ENCODE measurements at regions not wholly inside any gene's neighbourhood (a gene's known extent, or its start where the extent isn't known, plus 50 kb on each side); places are given as distances from the start of the nearest gene placed in this dataset.

GRCh38 chr2:44859337-44859736 lies 82.2 kb upstream of the SIX3 start:
- H4K20me1 ChIP-seq (ENCODE audit: insufficient read depth, low read length): no peaks in the 10 kb centered on the region
- H3K27me3 ChIP-seq (ENCODE audit: control insufficient read depth in 1 of 2, insufficient read depth in 2 of 2, low read length in 2 of 2): no peaks in the 10 kb centered on the region
- CTCF ChIA-PET (ENCODE audit: low intra/inter-chr PET ratio, low total read pairs): no interaction called here
- no peak for FAIRE-seq
- H3K9ac ChIP-seq (ENCODE audit: insufficient read depth, low read depth, low read length): no peak overlapping the region
- 13% methylated on average over 3 of the region's 3 CpGs for WGBS (ENCODE audit: low lambda C conversion rate)
- H3K36me3 ChIP-seq (replicated peaks in 1 of 2; ENCODE audit: control insufficient read depth in 1 of 2, insufficient read depth in 2 of 2, low read length in 2 of 2): no peaks in the 10 kb centered on the region
- no peaks in the 10 kb centered on the region for H3K79me2 ChIP-seq (ENCODE audit: insufficient read depth, low read length)
- intact Hi-C loops (cut with micrococcal nuclease; ENCODE audit: unreplicated experiment): no loop called here
- H2AFZ ChIP-seq (ENCODE audit: low read length): no peak overlapping the region
- no peak overlapping the region for H3K27ac ChIP-seq (ENCODE audit: extremely low read length, insufficient read depth, low read length)
- DNase-seq (ENCODE audit: low spot score): no peak
- TF ChIP-seq, protein P1, sequence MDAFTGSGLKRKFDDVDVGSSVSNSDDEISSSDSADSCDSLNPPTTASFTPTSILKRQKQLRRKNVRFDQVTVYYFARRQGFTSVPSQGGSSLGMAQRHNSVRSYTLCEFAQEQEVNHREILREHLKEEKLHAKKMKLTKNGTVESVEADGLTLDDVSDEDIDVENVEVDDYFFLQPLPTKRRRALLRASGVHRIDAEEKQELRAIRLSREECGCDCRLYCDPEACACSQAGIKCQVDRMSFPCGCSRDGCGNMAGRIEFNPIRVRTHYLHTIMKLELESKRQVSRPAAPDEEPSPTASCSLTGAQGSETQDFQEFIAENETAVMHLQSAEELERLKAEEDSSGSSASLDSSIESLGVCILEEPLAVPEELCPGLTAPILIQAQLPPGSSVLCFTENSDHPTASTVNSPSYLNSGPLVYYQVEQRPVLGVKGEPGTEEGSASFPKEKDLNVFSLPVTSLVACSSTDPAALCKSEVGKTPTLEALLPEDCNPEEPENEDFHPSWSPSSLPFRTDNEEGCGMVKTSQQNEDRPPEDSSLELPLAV (CRISPR knock-in tag; conservative IDR thresholded peaks at IDR 0.05; ENCODE audit: low read depth): no peak
- TF ChIP-seq TBP (CRISPR knock-in tag; IDR thresholded peaks at IDR 0.05): no peak
- no peak for TF ChIP-seq NPAS2 (CRISPR knock-in tag; IDR thresholded peaks at IDR 0.05; ENCODE audit: borderline replicate concordance)
- TF ChIP-seq KDM5A (IDR thresholded peaks at IDR 0.05; ENCODE audit: borderline replicate concordance, low read length): no peak
- no peak for TF ChIP-seq NONO (IDR thresholded peaks at IDR 0.05)
- TF ChIP-seq NONO (CRISPR knock-in tag; conservative IDR thresholded peaks at IDR 0.05): no peak
- TF ChIP-seq KDM6A (CRISPR knock-in tag; IDR thresholded peaks at IDR 0.05; ENCODE audit: low read depth): no peak
- TF ChIP-seq FOXA3 (CRISPR knock-in tag; IDR thresholded peaks at IDR 0.05): no peak
- TF ChIP-seq TEAD2 (CRISPR knock-in tag; IDR thresholded peaks at IDR 0.05): no peak
- TF ChIP-seq ETV6 (CRISPR knock-in tag; conservative IDR thresholded peaks at IDR 0.05): no peak
- TF ChIP-seq ZBTB1 (CRISPR knock-in tag; IDR thresholded peaks at IDR 0.05; ENCODE audit: borderline replicate concordance): no peak
- no peak for TF ChIP-seq MXD3 (CRISPR knock-in tag; IDR thresholded peaks at IDR 0.05)
- no peak for TF ChIP-seq HDAC2 (CRISPR knock-in tag; IDR thresholded peaks at IDR 0.05)
- TF ChIP-seq PAX8 (CRISPR knock-in tag; IDR thresholded peaks at IDR 0.05; ENCODE audit: borderline replicate concordance): no peak
- TF ChIP-seq ZNF430 (CRISPR knock-in tag; IDR thresholded peaks at IDR 0.05): no peak
- TF ChIP-seq KAT2B (IDR thresholded peaks at IDR 0.05; ENCODE audit: borderline replicate concordance, low read depth, low read length): no peak
- TF ChIP-seq, protein P2, sequence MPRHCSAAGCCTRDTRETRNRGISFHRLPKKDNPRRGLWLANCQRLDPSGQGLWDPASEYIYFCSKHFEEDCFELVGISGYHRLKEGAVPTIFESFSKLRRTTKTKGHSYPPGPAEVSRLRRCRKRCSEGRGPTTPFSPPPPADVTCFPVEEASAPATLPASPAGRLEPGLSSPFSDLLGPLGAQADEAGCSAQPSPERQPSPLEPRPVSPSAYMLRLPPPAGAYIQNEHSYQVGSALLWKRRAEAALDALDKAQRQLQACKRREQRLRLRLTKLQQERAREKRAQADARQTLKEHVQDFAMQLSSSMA (CRISPR knock-in tag; IDR thresholded peaks at IDR 0.05): no peak
- H3K4me2 ChIP-seq (ENCODE audit: low read depth, low read length): no peak overlapping the region
- H3K4me3 ChIP-seq (replicated peaks in 1 of 3; ENCODE audit: insufficient read depth in 1 of 3, low read depth in 2 of 3, low read length in 3 of 3): no peak overlapping the region
- H3K4me1 ChIP-seq (ENCODE audit: insufficient read depth, low read length): no peaks in the 10 kb centered on the region
- ATAC-seq: no peak
- H3K9me3 ChIP-seq (ENCODE audit: low read length): no peaks in the 10 kb centered on the region
- in situ Hi-C loops (cut with HindIII; ENCODE audit: extremely low pct_ligation_motif_present, low pct_unique_long_range_greater_than_20kb): no loop called here
- BruUV-seq (replicated peaks): no TSS peak
- POLR2A ChIA-PET: no interaction called here
